ENCODE measurements at regions not wholly inside any gene's neighbourhood (a gene's known extent, or its start where the extent isn't known, plus 50 kb on each side); places are given as distances from the start of the nearest gene placed in this dataset.

DNA sequence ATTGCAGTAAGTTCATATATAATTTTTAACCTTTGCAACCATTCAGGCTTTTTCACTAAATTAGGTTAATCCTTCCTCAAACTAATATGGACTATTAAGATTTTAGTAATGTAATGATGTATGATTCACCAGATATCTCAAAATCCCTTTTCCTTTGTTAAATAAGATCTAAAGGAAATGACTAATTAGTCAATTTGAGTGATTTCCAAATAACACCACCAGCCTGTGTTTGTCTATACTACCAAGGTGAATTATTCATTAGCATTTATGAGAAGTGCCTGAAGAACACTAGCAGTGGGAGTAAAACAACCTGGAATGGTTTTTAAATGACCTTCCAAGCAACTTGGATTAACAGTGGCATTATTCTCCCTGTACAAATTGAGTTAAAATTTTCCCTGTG is 670.6 kb upstream of the PKN2 start:
- DNase-seq, result no peak

- no peak for DNase-seq
Observed at GRCh38 chr1:88014131-88014530, 669.9 kb upstream of the PKN2 start.

DNA sequence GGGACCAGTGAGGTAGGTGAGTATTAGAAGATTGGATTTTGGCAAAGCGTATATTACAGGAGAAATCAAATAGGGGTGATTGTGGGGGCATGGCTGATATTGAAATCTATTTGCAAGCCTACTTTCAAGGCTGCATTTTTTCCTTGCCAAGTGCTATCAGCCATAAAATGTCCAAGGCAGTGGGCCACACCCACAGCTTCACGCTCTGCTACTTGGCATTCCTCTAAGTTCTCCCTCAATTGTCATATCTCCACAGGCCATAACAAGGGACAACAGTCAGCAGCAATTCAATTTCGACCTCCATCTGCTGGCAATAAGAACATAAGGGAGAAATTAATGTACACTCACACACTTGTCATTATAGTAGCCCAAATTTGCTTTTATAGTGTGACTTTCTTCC is 667.1 kb upstream of the PKN2 start:
- no peak for DNase-seq

DNA sequence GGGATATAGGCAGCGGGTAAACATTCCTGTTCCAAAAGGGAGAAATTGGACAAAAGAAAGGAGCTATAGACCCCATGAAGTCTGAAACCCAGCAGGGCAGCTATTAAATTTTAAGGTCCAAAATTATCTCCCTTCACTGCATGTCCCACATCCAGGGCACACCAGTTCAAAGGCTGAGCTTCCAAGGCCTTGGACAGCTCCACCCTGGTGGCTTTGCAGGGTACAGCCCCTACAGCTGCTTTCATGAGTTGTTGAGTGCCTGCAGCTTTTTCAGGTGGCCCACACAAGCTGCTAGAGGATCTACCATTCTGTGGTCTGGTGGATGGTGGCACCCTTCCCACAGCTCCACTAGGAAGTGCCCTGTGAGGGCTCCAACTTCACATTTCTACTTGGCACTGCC is 662.5 kb upstream of the PKN2 start:
- DNase-seq, result no peak

DNA sequence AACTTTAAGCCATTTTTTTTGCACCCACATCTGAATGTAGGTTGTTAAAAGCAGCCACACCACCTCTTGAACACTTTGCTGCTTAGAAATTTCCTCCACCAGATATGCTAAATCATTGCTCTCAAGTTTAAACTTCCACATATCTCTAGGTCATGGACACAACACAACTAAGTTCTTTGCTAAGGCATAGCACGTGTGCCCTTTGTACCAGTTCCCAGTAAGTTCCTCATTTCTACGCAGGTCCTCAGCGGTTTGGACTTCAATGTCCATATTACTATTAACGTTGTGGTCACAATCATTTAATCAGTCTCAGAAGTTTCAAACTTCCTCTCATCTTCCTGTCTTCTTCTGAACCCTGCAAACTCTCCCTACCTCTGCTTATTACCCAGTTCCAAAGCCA is 661.6 kb upstream of the PKN2 start:
- DNase-seq, result no peak

DNA sequence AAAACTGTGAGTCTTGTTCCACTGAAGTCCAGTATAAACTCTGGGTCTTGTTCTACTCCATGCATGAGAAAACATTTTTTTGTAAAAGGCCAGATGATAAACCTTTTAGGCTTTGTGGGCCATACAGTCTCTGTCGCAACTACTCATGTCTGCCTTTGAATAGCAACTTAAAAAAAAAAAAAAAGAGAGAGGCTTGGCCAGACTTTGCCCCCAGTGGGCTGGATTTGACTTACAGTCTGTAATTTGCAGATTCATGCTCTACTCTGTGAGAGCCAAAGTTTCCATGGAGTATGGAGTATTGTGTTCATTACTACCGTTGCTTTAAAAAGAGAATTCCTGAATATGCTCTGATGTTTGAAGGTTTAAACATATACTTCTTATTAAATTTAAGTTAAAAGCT is 654.9 kb upstream of the PKN2 start:
- no peak for DNase-seq

DNA sequence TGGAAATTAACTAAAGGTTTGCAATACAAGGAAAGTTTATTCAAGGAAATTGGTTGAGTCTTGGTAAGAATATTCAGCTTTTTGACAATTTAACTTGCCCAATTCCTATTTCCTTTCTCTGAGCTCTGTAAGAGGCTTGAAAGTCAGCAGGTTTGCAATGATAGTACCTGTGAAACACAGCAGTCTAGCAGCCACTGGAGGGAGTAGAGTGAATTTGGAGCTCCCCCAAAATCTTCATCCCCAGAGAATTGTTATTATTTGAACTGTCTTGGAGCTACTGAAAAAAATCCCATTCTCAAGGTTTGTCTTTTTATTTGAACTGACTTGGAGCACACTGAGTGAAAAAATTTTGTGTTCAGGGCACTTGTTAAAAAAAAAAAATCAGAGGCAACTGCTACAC is 654.2 kb upstream of the PKN2 start:
- DNase-seq, result no peak

DNA sequence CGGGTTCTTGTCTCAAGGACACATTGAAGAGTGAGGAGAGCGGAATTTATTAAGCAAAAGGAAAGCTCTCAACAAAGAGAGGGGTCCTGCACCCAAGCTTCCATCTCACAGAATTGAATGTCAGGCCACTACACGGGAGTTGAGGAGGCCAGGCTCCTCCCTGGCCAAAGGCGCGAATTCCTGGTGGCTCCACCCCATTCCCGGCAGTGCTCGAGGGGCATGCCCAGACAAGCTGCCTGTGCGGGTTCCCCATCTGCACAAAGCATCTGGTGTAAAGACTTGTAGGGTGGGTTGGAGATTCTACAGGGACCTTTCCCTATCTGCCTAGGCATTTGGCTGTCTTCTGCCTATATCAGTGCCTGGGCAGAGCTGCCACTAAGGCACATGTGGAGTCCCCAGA is 648.5 kb upstream of the PKN2 start:
- DNase-seq, result no peak

DNA sequence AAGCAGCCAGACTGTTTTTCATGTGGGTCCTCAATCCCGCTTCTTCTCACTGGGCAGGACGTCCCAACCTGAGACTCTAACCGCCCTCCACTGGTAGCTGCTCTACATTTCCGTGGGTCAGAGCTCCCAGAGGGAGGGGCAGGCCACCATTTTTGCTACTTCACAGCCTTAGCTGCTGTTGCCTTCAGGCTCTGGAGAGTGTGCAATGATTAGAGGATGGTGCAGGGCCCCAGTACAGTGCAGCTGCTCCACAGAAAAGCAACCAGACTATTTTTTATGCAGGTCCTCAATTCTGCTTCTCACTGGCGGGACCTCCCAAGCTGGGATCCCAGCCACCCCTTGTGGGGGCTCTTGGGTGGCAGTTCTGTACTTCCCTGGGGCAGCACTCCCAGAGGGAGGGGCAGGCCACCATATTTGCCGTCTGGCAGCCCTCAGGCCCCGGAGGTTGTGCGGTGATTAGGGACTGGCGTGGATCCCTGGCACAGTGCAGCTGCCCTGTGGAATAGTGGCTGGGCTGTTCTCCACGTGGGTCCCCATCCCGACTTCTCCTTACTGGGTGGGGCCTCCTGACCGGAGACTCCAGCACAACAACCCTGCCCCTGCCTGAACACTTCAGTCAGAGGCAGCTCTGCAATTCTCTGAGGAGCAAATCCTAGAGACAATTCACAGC is 647.6 kb upstream of the PKN2 start:
- DNase-seq, result no peak

- no peak for DNase-seq
Observed at GRCh38 chr1:88039240-88039639, 644.8 kb upstream of the PKN2 start.

DNA sequence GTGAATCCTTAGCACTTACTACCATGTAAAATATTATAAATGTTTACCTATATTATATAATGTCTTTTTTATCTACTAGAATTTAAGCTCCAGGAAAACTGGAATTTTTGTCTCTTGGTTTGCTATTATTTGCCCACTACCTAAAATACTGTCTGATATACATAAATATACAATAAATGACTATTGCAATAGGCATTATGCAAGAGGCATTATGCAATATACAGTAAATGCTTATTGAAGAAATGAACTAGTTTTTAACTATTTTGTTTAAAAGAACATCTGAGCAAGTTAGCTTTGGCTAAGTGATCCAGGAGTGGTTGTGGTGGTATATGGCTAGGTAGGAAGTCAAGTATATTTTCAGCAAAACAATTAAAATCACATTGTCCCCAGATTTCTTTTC is 640.2 kb upstream of the PKN2 start:
- no peak for DNase-seq

DNA sequence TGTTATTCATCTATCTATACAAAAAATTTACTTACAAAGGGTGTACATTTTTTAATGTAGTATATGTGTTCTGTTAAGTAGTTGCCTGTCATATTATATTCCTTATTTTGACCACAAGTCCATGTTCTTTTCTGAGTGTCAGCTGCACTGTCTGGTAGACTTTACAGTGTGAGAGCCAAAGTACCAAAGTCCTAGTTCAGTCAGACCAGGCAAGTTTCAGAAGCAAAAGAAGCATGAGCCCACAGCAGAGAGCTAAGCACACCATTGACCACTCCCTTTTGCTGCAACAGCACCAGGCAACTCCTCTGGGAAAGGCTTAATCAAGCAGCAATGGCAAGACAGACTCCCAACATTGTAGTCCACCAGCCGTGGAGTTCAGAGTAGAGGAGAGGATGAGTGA is 631.9 kb upstream of the PKN2 start:
- no peak for DNase-seq

DNA sequence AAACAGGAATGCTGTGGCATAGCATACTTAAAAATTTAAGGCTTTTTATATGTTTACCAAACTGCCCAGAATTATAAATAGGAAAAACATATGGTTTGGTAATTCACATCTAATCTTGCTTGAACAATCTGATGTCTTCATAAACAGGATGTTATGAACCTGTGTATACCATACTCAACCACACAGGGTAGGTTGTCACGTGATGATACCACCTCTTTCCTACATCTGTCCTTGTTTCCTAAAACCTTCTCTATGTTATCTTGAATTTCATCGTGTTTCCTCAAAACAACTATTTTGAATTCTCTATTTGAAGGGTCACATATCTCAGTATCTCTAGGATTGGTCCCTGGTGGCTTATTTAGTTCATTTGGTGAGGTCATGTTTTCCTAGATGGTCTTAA is 631.0 kb upstream of the PKN2 start:
- DNase-seq, result no peak

GRCh38 chr1:88056881-88057280 is 627.2 kb upstream of the PKN2 start:
- DNase-seq, result no peak

DNA sequence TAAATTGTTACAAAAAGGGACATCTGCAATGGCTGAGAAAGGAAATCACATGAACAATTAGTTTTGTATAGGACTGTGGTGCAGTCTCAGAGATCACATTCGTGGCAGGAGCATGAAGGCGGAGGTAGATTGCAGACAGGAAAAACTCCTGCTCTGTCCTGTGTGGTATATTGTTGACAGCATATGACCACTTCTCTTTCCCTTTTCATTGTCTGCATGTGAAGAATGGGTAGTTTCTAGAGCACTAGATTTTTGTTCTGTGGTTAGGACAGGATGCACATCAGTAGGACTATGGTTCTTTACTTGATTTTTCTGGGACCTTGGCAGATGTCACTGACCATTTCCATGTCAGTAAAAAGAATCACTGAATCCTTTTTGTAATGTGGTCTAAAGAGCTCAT is 625.9 kb upstream of the PKN2 start:
- no peak for DNase-seq

DNA sequence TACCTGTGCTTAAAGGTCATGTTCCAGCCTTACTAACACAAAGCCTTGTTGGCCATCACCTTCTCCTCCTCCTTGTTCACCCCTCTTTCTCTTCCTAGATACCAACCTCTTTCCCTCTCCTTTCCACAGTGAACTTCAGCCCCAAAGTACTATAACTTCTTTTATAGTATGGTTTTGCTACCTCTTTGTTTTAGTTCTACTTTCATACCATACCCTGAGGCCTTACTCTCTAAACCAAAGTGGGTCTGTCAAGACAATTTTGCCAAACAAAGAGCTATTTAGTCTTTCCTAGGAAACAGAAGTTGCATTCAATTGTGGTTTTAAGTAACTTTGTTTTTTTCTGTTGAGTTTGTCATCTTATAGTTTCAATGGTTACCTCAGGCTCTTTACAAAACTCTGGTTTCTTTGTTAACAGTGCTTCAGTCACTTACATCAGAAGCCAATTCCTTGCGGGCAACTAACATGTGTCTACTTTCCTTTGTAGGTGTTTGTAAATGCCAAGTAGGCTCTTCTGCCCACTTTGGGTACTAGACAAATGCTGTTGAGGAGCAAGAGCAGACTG is 623.9 kb upstream of the PKN2 start:
- no peak for DNase-seq

DNA sequence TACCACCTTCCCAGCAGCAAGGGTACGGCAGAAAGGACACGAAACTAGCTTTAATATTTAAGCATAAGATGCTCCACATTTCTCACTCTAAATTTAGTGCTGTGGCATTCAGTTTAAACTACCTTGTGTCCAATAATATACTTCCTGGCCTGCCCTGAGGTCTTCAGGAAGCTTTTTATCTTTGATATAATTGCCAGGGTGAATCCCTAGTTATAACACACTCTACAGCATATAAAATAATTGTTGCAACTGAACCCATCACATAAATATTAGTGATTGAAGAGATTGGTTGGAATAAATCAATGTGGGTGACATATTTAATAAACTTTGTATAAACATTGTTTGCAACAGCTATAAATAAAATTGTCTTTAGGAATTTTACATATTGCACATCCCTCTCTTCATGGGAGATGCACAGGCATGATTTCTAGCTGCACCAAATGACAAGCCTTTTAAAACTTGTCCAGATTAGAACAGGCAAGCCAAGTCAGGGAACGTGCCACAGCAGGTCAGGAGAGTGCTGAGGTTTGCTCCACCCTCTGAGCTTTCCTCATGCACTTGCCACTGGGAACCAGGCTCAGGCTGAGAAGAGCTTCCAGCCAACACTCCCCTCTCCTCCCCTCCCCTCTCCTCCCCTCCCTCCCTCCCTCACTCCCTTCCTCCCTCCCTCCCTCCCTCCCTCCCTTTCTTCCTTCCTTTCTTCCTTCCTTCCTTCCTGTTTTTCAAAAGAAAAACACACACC is 623.2 kb upstream of the PKN2 start:
- no peak for DNase-seq

- DNase-seq, result no peak
Observed at GRCh38 chr1:88061492-88062177, 622.4 kb upstream of the PKN2 start.

DNA sequence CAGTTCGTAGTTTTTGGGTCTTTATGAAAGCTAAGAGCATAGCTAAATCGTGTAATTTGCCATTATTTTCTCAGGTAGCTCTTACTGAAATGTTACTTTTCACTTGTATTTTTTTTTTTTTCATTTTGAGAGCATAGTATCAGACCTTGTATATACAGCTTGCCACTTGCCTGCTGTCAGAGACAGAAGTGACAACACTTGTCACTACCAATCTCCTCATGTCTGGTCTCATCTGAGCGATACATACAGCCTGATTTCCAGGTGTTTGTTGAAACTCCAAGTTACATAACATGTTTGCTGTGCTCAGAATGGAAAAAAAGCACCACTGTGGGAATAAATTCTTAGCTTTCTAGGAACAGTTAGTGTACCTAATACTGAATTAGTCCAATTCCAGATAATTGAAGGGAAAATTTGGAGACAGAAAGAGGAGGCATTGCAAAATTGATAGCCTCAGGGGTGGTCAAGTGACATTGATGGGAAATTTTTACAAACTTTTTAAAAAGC is 621.4 kb upstream of the PKN2 start:
- no peak for DNase-seq

DNA sequence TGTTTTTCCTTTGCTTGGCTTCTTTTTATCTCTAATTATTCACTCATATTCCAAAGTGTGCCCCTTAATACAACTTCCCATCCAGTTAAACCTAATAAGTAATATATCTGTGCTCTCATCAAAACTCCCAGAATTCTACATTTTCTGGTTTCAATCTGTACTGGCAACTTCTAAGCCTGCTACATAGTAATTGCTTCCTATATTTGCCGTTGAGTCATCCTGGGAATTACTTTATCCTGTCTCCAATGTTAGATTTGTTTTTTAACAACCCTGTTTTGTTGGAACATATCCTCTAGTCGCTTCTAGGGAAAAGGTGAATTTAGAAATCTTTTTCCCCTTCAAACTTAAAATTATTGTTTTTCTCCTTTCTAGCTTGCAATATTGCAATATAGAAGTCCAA is 620.5 kb upstream of the PKN2 start:
- DNase-seq, result no peak

DNA sequence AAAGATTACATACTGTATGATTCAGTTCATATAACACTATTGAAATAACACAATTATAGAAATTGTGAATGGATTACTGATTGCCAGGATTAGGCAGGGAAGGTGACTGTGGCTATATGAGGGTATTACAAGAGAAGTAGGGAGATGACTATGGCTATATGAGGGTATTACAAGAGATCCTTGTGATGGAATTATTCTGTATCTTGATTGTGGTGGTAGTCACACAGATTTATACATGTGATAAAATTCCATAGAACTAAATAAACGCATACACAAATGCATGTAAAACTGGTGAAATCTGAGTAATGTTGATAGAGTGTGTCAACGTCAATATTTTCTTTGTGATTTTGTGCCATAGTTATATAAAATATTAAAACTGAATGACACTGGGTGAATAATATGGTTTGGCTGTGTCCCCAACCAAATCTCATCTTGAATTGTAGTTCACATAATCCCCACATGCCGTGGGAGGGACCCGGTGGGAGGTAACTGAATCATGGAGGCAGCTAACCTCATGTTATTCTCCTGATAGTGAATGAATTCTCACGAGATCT is 615.6 kb upstream of the PKN2 start:
- DNase-seq, result no peak

- DNase-seq, result no peak
Observed at GRCh38 chr1:88070956-88071355, 613.1 kb upstream of the PKN2 start.

GRCh38 chr1:88074661-88075060 is 609.4 kb upstream of the PKN2 start:
- DNase-seq, result no peak
